Inferior parietal cortex (tissue), 1 donor: ENCODE measurements at regions not wholly inside any gene's neighbourhood (a gene's known extent, or its start where the extent isn't known, plus 50 kb on each side); places are given as distances from the start of the nearest gene placed in this dataset.

Source experiments
- DNase-seq: peaks from one replicate; pipeline ENCODE4 v3.0.0-alpha.2; 2016; ENCODE audit errors: extremely low spot score

GRCh38 chr2:41576423-41576822 is 471.4 kb upstream of the PKDCC start:
- DNase-seq = no peak

- no peak for DNase-seq
These were observed 468.0 kb upstream of the PKDCC start for GRCh38 chr2:41579806-41580205.

DNA sequence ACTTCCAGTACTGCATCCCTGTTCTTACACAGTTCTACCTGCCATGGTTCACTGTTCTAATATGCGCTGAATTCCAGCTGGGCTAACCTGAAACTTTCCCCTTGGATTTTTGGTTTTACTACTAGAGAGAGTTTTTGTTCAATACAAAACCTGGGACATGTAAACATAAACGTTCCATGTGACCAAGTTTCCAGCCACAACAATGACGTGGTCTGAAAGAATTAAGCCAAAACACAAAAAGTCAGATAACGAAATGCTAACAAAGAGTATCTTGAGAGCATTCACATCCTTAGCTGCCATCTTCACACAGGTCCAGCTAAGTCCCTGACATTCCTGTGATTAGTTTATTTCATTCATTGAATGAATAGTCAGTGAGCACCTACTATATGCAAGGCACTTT is 467.0 kb upstream of the PKDCC start:
- no peak for DNase-seq

GRCh38 chr2:41595240-41595639 is 452.6 kb upstream of the PKDCC start:
- DNase-seq = no peak

- DNase-seq = no peak
These were observed 450.1 kb upstream of the PKDCC start for GRCh38 chr2:41597680-41598079.

GRCh38 chr2:41598161-41598894 is 449.5 kb upstream of the PKDCC start:
- no peak for DNase-seq

GRCh38 chr2:41600460-41600859 is 447.4 kb upstream of the PKDCC start:
- DNase-seq = no peak

DNA sequence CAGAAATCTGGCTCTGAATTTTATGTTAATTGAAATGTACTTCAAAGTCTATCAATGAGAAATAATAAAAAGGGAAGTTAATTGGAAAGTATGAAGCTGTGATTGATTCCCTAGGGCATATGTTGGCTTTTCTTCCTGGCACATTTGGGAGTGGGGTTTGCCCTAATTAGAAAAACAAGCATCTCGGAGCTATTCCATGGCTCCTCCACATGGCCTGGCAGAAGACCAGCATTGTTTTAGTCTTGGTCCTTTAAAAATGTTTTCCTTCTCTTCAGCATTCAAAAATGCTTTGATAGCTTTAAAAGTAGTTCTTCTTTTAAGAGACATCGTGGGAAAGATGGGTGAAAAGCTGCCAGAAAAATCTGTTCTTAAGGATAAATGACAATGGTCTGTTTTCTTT is 445.5 kb upstream of the PKDCC start:
- no peak for DNase-seq

DNA sequence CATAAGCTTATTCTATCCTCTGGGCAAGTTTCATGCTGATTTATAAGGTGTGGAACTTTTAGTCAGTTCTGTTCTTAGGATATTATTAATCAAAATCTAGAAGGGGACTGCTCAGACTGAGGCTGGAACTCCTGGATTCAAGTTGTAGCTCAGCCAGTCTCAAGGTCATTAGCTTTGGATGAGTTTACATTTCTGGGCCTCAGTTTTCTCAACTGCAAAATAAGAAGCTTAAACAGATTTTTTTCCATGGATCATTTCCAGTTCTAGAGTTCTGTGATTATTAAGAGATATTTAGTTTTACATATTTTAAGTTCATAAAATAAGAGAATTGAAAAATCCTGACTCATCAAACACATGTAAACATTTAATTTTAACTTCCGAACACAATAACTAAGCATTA is 442.5 kb upstream of the PKDCC start:
- no peak for DNase-seq

DNA sequence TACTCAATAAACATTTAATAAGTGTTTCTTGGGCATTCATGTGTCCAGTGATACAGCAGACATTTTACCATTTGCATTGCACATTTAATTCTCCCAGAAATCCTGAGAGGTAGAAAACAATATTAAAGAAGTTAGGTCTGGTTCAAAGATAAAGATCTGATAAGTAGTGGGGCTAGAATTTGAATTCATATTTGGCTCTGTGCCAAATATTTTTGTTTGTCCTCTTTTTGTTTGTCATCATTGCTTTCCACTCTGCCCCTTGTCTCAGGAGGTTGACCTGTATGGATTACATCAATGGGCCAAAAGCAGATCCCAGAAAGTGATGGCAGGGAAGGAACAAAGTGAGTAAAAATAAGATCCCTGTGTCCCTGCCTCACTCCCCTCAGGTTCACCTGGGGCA is 441.9 kb upstream of the PKDCC start:
- DNase-seq = no peak

DNA sequence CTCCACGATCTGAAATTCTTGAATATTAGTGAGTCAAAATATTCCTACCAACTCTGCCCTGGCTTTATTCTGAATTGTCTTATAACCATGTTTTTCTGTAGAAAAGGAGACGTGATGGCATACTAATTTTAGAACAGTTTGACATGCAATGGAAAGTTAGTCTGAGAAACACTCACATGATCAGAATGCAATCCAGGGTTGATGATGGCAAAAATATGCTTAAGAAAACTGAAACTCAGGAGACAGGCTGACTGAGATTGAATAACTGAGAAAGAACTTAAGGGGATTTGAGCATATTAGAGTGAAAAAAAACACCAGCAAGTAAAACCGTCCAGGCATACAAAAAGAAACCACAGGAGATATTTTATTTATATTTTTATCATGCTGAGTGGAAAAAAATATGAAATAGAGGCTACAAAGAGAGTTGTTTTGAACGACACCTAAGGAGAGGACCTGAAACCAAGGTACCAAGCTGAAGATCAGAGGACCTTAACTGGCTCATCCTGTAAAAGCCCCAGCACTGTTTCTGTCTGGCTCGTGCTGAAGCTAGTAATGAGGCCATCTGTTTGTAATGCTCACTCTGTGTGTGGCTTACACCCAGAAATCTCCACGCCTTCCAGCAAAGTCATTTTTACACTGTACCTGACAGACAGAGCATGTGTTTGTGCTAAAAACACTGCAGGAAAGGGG is 437.2 kb upstream of the PKDCC start:
- DNase-seq = no peak

DNA sequence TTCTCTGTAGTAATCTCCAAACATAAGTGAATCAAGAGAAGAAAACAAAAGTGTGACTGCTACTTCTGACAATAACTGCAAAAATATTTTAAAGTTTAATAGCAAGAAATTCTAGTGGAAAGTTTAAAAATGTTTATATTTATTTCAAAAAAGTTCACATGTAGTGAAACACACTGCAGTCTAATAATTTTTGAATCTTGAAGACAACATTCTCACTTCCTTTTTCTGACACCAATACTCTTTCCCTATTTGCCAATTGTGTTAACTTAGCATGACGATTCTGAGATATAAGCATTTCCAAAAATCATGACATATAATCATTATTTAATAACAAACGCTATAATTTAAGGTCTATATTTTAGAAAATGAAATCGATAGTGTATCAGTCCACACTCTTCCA is 429.1 kb upstream of the PKDCC start:
- no peak for DNase-seq

- DNase-seq = no peak
These were observed 426.7 kb upstream of the PKDCC start for GRCh38 chr2:41621095-41621494.

DNA sequence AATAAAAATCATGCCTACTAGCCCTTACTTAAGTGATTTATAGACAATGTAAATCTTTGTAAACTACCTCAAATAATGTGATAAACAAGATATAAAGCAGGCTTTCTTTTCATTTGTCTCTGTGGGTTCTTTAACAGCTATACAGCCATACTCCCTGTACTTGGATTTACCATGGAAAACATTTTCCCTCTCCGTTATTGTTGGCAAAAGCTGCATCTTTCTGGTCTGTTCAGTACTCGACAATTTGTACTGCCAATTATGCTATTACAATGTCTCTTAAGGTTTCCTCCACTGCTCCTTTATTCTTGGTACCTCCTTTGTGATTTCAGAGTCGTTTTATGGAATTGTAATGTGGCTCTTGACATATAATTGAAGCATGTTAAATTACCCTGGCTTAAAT is 426.3 kb upstream of the PKDCC start:
- DNase-seq = no peak

GRCh38 chr2:41622301-41622700 is 425.5 kb upstream of the PKDCC start:
- no peak for DNase-seq

DNA sequence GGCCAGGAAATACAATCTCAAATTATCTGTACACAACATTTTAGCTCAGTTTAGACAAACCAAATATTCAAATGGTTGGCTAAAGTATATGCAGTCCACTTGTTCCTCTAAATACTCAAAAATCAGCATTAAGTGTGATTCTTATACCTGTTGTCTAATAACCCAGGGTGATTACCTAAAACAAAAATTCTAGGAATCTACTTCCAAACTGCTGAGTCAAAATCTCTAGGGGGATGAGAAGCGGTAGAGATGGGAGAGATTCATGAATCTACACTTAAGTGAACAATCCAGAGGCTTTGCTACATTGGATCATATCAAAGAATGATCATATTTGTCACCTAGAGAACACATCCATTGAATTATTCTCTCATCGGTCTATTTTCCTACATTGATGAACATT is 420.9 kb upstream of the PKDCC start:
- no peak for DNase-seq

- DNase-seq = no peak
These were observed 413.1 kb upstream of the PKDCC start for GRCh38 chr2:41634686-41635085.

- no peak for DNase-seq
These were observed 402.9 kb upstream of the PKDCC start for GRCh38 chr2:41644936-41645335.

DNA sequence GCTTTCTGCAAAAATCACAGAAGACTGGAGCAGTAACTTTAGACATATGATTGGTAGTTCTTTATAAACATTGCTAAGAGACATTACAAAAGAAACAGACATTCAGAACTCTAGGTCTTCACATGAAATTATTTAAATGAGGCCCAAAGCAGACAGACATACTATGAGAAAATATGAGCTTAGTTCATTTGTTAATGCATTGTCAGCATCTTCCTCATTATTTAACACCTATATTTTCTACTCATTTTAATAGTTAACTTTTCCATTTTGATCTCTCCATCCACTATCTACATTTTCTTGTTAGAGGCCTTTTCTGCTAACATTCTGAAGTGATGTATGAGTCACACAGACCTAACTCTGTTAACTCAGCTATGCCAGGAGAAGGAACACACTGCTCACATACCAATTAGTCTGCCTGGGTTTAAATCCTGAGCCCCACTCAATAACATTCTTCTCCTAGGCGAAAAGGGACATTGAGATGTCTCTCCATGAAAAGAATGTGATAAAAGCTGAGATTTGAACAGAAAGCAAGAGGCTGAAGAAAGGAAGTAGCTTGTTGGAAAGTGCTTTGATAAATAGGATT is 400.3 kb upstream of the PKDCC start:
- DNase-seq = peak; percentile 15

- no peak for DNase-seq
These were observed 390.6 kb upstream of the PKDCC start for GRCh38 chr2:41657226-41657625.

DNA sequence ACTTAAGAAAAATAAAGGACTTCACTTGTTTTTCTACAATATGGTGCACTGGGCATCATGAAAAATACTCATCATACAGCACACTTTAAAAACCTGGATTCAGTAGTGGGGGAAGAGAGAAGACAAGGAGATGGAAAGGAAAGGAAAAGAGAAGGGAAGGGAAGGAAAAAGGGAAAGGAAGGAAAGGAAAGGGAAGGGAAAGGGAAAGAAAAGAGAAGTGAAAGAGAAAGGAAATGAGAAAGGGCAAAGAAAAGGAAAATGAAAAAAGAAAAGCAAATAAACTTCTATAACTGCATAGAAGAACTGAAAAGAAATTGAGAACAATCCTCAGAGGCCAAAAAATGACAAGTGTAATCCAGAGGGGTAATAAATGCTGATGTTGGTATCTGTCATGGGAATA is 388.1 kb upstream of the PKDCC start:
- DNase-seq = no peak

DNA sequence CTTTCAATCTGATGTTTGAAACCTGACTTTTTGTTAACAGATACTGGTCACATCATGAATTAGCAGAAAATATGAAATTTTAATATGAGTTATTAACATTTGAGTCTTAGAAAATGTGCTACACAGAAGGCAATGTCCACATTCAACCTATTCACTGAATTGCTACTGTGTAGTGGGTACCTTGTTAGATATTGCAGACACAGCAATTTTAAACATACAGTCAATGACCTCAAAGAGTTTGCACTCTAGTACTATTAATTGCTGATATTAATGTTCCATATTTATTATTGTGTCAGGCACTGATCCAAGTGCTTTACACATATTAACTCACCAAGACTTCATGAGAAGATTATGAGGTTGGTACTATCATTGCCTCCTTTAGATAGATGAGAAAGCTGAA is 385.4 kb upstream of the PKDCC start:
- no peak for DNase-seq

DNA sequence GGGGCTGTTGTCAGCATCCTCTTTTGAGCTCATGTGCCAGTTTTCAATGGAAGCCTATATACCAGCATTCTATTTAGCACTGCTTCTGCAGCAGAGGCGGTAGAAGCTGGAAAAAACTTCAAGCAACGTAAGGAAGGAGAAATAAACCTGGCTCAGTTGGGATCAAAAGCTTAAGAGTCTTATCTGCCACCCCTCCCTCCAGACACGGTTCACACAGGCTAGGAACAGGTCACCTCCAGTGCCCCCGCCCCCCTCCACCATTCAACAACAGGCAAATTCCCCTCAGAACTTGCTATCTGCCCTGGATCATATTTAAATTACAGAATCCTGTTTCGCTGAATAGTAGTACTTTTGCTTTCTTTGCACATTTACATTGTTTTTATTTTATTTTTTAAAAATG is 384.8 kb upstream of the PKDCC start:
- DNase-seq = no peak
